Ovary (tissue), 7 donors: ENCODE measurements at regions not wholly inside any gene's neighbourhood (a gene's known extent, or its start where the extent isn't known, plus 50 kb on each side); places are given as distances from the start of the nearest gene placed in this dataset.
"Not testable (repeated sequence)": the region's sequence is repeated elsewhere in the genome, so short reads cannot be mapped to it uniquely, and the experiment has no call there.

ENCODE experiments used
- DNase-seq, 5 donors: peaks; one replicate each; pipeline ENCODE4 v3.0.0-alpha.2; 2019 to 2020
- H3K27ac ChIP-seq, 2 donors: fragments of 200-600 bp; one replicate each; pipeline versions ENCODE4 v1.5.1 to v1.8.0; 2019 to 2022
- H3K27me3 ChIP-seq: fragments of 200-600 bp; one replicate; pipeline ENCODE4 v1.8.0; 2022
- H3K36me3 ChIP-seq: fragments of 200-600 bp; sonication (generic); one replicate; pipeline ENCODE4 v1.5.1; 2019
- H3K4me1 ChIP-seq: one replicate; pipeline ENCODE4 v1.8.1; 2013; ENCODE audit warnings: mild to moderate bottlenecking, moderate library complexity; ENCODE audit not compliant: insufficient read depth
- H3K4me3 ChIP-seq: fragments of 200-600 bp; sonication (generic); one replicate; pipeline ENCODE4 v1.5.1; 2017
- H3K9me3 ChIP-seq, 2 donors: fragments of 200-600 bp in 1 of 2; sonication (generic) in 1 of 2; one replicate each; pipeline versions ENCODE4 v1.5.1 to v1.8.1; 2013 to 2019; ENCODE audit warnings: mild to moderate bottlenecking in 1 of 2, moderate library complexity in 1 of 2
- CTCF ChIP-seq, 3 donors: fragments of 450-650 bp in 2 of 3; fragments of 200-600 bp in 1 of 3; IDR thresholded peaks; one replicate each; pipeline versions ENCODE4 v1.5.1 to v1.8.0; 2016 to 2022; ENCODE audit warnings: antibody characterized with exemption in 3 of 3, mild to moderate bottlenecking in 1 of 3
- EP300 ChIP-seq: sonication (generic); formaldehyde crosslinking; IDR thresholded peaks from one replicate; pipeline ENCODE4 v1.6.1; 2017; ENCODE audit warnings: antibody characterized with exemption
- POLR2A ChIP-seq: fragments of 450-650 bp; IDR thresholded peaks from one replicate; pipeline ENCODE4 v1.6.1; 2017; ENCODE audit warnings: antibody characterized with exemption, mild to moderate bottlenecking, moderate library complexity
- WGBS, 3 donors: extraction: QIAGEN DNeasy Blood & Tissue Kit in 1 of 3; methylation state at CpG; one replicate each; pipeline versions ENCODE4 v1.1.5 to v1.1.7; 2013 to 2017; 5-methylcytosine and 5-hydroxymethylcytosine counted together
- intact Hi-C, 4 donors: fragments of 100-400 bp; cut with DNase I; formaldehyde crosslinking; loops; one replicate each; pipeline versions ENCODE4 v1.11.0 to v1.15.1; 2022 to 2023
- donor health status: DM: no; HTN: no; CAD: no; lungs with moderate emphysema.
- donor health status: DM: no; HTN: no; CAD: no.
- donor health status: Bipolar disorder and iron deficiency.
- donor health status: DM: no; HTN: no; CAD: no.
- donor health status: DM: yes; HTN: yes; CAD: no.

GRCh38 chr12:90460681-90461080, 494.3 kb downstream of the CCER1 start:
- H3K9me3 ChIP-seq: no peaks in the 10 kb centered on the region
- no peaks in the 10 kb centered on the region for H3K4me1 ChIP-seq
- H3K27ac ChIP-seq: no peak overlapping the region
- H3K4me3 ChIP-seq: no peak overlapping the region
- H3K36me3 ChIP-seq: no peaks in the 10 kb centered on the region
- intact Hi-C loops: no loop called here
- H3K27me3 ChIP-seq: no peaks in the 10 kb centered on the region
- no peak for DNase-seq
- TF ChIP-seq EP300: no peak
- no peak for TF ChIP-seq POLR2A
- TF ChIP-seq CTCF (IDR thresholded peaks at IDR 0.05): no peak
- WGBS, 3 donors: 78 to 82% (median 80%) methylated on average over 1 of the region's 1 CpG

GRCh38 chr12:90456248-90456647, 498.7 kb downstream of the CCER1 start:
- WGBS, 3 donors: 90 to 95% (median 94%) methylated on average over 3 of the region's 3 CpGs
- intact Hi-C loops: no loop called here

GRCh38 chr12:90455756-90456155, 499.2 kb downstream of the CCER1 start:
- TF ChIP-seq CTCF (IDR thresholded peaks at IDR 0.05) (no peak), EP300 (no peak), POLR2A (no peak)
- Histone ChIP-seq H3K27ac (no peak overlapping the region), H3K27me3 (no peaks in the 10 kb centered on the region), H3K36me3 (no peaks in the 10 kb centered on the region), H3K4me1 (no peaks in the 10 kb centered on the region), H3K9me3 (no peaks in the 10 kb centered on the region), H3K4me3 (no peak overlapping the region)
- no peak for DNase-seq
- 68 to 76% (median 68%) methylated on average over 2 of the region's 2 CpGs for WGBS, 3 donors
- intact Hi-C loops: no loop called here

More at GRCh38 chr12:90456248-90456647, 498.7 kb downstream of the CCER1 start:
- H3K27me3 ChIP-seq: no peaks in the 10 kb centered on the region
- DNase-seq: no peak
- H3K4me3 ChIP-seq: no peak overlapping the region
- H3K36me3 ChIP-seq: no peaks in the 10 kb centered on the region
- no peaks in the 10 kb centered on the region for H3K9me3 ChIP-seq
- no peak for TF ChIP-seq EP300
- H3K4me1 ChIP-seq: no peaks in the 10 kb centered on the region
- no peak overlapping the region for H3K27ac ChIP-seq

- Histone ChIP-seq H3K27me3 (no peaks in the 10 kb centered on the region), H3K4me1 (no peaks in the 10 kb centered on the region), H3K36me3 (no peaks in the 10 kb centered on the region), H3K27ac (no peak overlapping the region), H3K4me3 (no peak overlapping the region), H3K9me3 (no peaks in the 10 kb centered on the region)
- DNase-seq: no peak
- TF ChIP-seq CTCF (IDR thresholded peaks at IDR 0.05): no peak
- no peak for TF ChIP-seq POLR2A
- TF ChIP-seq EP300: no peak
- intact Hi-C loops: no loop called here
Measured at GRCh38 chr12:90449611-90450010, 505.4 kb downstream of the CCER1 start.

- H3K4me1 ChIP-seq, H3K27me3 ChIP-seq, H3K27ac ChIP-seq, H3K9me3 ChIP-seq, H3K36me3 ChIP-seq, intact Hi-C loops, DNase-seq, H3K4me3 ChIP-seq: not testable (repeated sequence)
- 70 to 77% (median 76%) methylated on average over 7 of the region's 7 CpGs for WGBS, 3 donors
Measured at GRCh38 chr12:90443466-90443865, 511.5 kb downstream of the CCER1 start.

- Histone ChIP-seq H3K36me3 (no peaks in the 10 kb centered on the region), H3K4me3 (no peak overlapping the region), H3K4me1 (no peaks in the 10 kb centered on the region), H3K9me3 (no peaks in the 10 kb centered on the region), H3K27ac (no peak overlapping the region), H3K27me3 (no peaks in the 10 kb centered on the region)
- 71 to 79% (median 76%) methylated on average over 1 of the region's 1 CpG for WGBS, 3 donors
- TF ChIP-seq EP300 (no peak), CTCF (IDR thresholded peaks at IDR 0.05) (no peak), POLR2A (no peak)
- DNase-seq: no peak
- intact Hi-C loops: no loop called here
Measured at GRCh38 chr12:90441431-90441830, 513.5 kb downstream of the CCER1 start.
